NCI-H1417 (cell line): ENCODE measurements at regions not wholly inside any gene's neighbourhood (a gene's known extent, or its start where the extent isn't known, plus 50 kb on each side); places are given as distances from the start of the nearest gene placed in this dataset.

ENCODE experiments used
- DNase-seq, 3 experiments: peaks; one replicate each; lab custom pipeline; 2025; lab: John Stamatoyannopoulos, UW

GRCh38 chr13:22189176-22190048 lies 518.5 kb downstream of the FGF9 start:
- peak in 1 of 3 experiments; percentile 0 for DNase-seq

GRCh38 chr13:22193070-22193469 lies 522.2 kb downstream of the FGF9 start:
- no peak for DNase-seq

- no peak for DNase-seq
These were observed 523.4 kb downstream of the FGF9 start for GRCh38 chr13:22194106-22194805.

- no peak for DNase-seq
These were observed 524.9 kb downstream of the FGF9 start for GRCh38 chr13:22195726-22196125.

- DNase-seq: no peak
These were observed 525.9 kb downstream of the FGF9 start for GRCh38 chr13:22196777-22197176.

GRCh38 chr13:22198001-22198400 lies 527.1 kb downstream of the FGF9 start:
- no peak for DNase-seq

- DNase-seq: no peak
These were observed 527.9 kb downstream of the FGF9 start for GRCh38 chr13:22198641-22199217.

- no peak for DNase-seq
These were observed 529.6 kb downstream of the FGF9 start for GRCh38 chr13:22200440-22200839.

- no peak for DNase-seq
These were observed 530.6 kb downstream of the FGF9 start for GRCh38 chr13:22201375-22201925.

GRCh38 chr13:22210134-22210930 lies 539.5 kb downstream of the FGF9 start:
- DNase-seq: no peak

GRCh38 chr13:22211876-22212275 lies 541.0 kb downstream of the FGF9 start:
- DNase-seq: no peak

- no peak for DNase-seq
These were observed 541.7 kb downstream of the FGF9 start for GRCh38 chr13:22212576-22212975.

- DNase-seq: no peak
These were observed 543.3 kb downstream of the FGF9 start for GRCh38 chr13:22214184-22214583.

GRCh38 chr13:22218797-22219196 lies 547.9 kb downstream of the FGF9 start:
- no peak for DNase-seq

GRCh38 chr13:22219709-22220108 lies 548.8 kb downstream of the FGF9 start:
- no peak for DNase-seq

GRCh38 chr13:22220151-22221135 lies 549.6 kb downstream of the FGF9 start:
- DNase-seq: peak in 1 of 3 experiments; percentile 34

- DNase-seq: no peak
These were observed 552.5 kb downstream of the FGF9 start for GRCh38 chr13:22223411-22223810.

GRCh38 chr13:22226086-22226485 lies 555.2 kb downstream of the FGF9 start:
- DNase-seq: no peak

- no peak for DNase-seq
These were observed 557.0 kb downstream of the FGF9 start for GRCh38 chr13:22227895-22228294.

GRCh38 chr13:22229916-22230315 lies 559.0 kb downstream of the FGF9 start:
- no peak for DNase-seq

GRCh38 chr13:22232186-22232585 lies 561.3 kb downstream of the FGF9 start:
- DNase-seq: no peak
